HG02938 (cell line): ENCODE measurements at regions not wholly inside any gene's neighbourhood (a gene's known extent, or its start where the extent isn't known, plus 50 kb on each side); places are given as distances from the start of the nearest gene placed in this dataset.
"Not testable (repeated sequence)": the region's sequence is repeated elsewhere in the genome, so short reads cannot be mapped to it uniquely, and the experiment has no call there.

Experiments
- ATAC-seq: cut with Tn5 transposase; IDR thresholded peaks from one replicate; pipeline ENCODE4 v1.9.1; 2021; ENCODE audit warnings: mild to moderate bottlenecking, moderate library complexity; ENCODE audit not compliant: unreplicated experiment

- ATAC-seq: not testable (repeated sequence)
Observed at GRCh38 chr15:20309966-20310365, 231.6 kb downstream of the GOLGA6L6 start.

- not testable (repeated sequence) for ATAC-seq
Observed at GRCh38 chr15:20309395-20309794, 232.2 kb downstream of the GOLGA6L6 start.

- ATAC-seq: not testable (repeated sequence)
Observed at GRCh38 chr15:20308027-20308690, 233.4 kb downstream of the GOLGA6L6 start.

GRCh38 chr15:20307137-20307536 is 234.5 kb downstream of the GOLGA6L6 start:
- ATAC-seq: not testable (repeated sequence)

- not testable (repeated sequence) for ATAC-seq
Observed at GRCh38 chr15:20306497-20307106, 235.0 kb downstream of the GOLGA6L6 start.

- not testable (repeated sequence) for ATAC-seq
Observed at GRCh38 chr15:20305912-20306311, 235.7 kb downstream of the GOLGA6L6 start.

- not testable (repeated sequence) for ATAC-seq
Observed at GRCh38 chr15:20305015-20305465, 236.6 kb downstream of the GOLGA6L6 start.

GRCh38 chr15:20304282-20305014 is 237.2 kb downstream of the GOLGA6L6 start:
- ATAC-seq: not testable (repeated sequence)

- ATAC-seq: not testable (repeated sequence)
Observed at GRCh38 chr15:20303248-20304171, 238.1 kb downstream of the GOLGA6L6 start.

- ATAC-seq: not testable (repeated sequence)
Observed at GRCh38 chr15:20302141-20303069, 239.2 kb downstream of the GOLGA6L6 start.

- ATAC-seq: not testable (repeated sequence)
Observed at GRCh38 chr15:20301471-20302081, 240.0 kb downstream of the GOLGA6L6 start.

- ATAC-seq: not testable (repeated sequence)
Observed at GRCh38 chr15:20301041-20301390, 240.6 kb downstream of the GOLGA6L6 start.

- ATAC-seq: not testable (repeated sequence)
Observed at GRCh38 chr15:20300351-20301040, 241.1 kb downstream of the GOLGA6L6 start.

- ATAC-seq: not testable (repeated sequence)
Observed at GRCh38 chr15:20297603-20298123, 243.9 kb downstream of the GOLGA6L6 start.

- ATAC-seq: not testable (repeated sequence)
Observed at GRCh38 chr15:20296261-20296660, 245.3 kb downstream of the GOLGA6L6 start.

GRCh38 chr15:20295238-20295811 is 246.3 kb downstream of the GOLGA6L6 start:
- ATAC-seq: no peak

GRCh38 chr15:20294651-20295237 is 246.9 kb downstream of the GOLGA6L6 start:
- no peak for ATAC-seq
